ENCODE measurements at regions not wholly inside any gene's neighbourhood (a gene's known extent, or its start where the extent isn't known, plus 50 kb on each side); places are given as distances from the start of the nearest gene placed in this dataset.

- H3K9me3 ChIP-seq: no peaks in the 10 kb centered on the region
- H3K4me3 ChIP-seq: no peak overlapping the region
- DNase-seq: no peak
- intact Hi-C loops (cut with DNase I; ENCODE audit: low total_unique reads): no loop called here
- WGBS, 5 donors: 18 to 34% (median 28%) methylated on average over 1 of the region's 1 CpG
- no peaks in the 10 kb centered on the region for H3K4me1 ChIP-seq
- H3K27ac ChIP-seq: no peak overlapping the region
- H3K36me3 ChIP-seq: no peaks in the 10 kb centered on the region
- H3K27me3 ChIP-seq (replicated peaks in 1 of 7): no peaks in the 10 kb centered on the region
- no peak for TF ChIP-seq POLR2A (IDR thresholded peaks at IDR 0.05)
- TF ChIP-seq, protein P1, sequence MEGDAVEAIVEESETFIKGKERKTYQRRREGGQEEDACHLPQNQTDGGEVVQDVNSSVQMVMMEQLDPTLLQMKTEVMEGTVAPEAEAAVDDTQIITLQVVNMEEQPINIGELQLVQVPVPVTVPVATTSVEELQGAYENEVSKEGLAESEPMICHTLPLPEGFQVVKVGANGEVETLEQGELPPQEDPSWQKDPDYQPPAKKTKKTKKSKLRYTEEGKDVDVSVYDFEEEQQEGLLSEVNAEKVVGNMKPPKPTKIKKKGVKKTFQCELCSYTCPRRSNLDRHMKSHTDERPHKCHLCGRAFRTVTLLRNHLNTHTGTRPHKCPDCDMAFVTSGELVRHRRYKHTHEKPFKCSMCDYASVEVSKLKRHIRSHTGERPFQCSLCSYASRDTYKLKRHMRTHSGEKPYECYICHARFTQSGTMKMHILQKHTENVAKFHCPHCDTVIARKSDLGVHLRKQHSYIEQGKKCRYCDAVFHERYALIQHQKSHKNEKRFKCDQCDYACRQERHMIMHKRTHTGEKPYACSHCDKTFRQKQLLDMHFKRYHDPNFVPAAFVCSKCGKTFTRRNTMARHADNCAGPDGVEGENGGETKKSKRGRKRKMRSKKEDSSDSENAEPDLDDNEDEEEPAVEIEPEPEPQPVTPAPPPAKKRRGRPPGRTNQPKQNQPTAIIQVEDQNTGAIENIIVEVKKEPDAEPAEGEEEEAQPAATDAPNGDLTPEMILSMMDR (IDR thresholded peaks at IDR 0.05 in 8 of 11, conservative IDR thresholded peaks at IDR 0.05 in 3 of 11): no peak
- TF ChIP-seq POLR2AphosphoS5 (IDR thresholded peaks at IDR 0.05): no peak
Measured at GRCh38 chr6:94052749-94053148, 633.4 kb upstream of the EPHA7 start.

DNA sequence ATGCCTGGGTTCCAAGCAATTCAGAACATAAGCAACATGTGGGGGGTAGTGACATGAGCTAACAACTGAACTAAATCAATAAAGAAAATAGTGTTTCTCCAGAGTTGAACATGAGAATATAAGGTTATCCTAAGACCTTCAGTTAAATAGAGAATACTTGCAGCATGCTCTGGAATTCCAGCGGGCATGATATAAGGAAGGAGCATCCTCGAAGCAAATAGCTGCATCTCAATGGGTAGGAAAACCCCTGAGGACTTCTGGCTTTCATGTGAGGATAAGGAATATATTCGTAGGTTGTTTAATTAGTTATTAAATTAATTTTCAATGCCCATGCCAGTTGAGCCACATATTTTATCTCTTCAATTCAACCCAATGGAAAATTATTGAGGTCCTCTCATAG, 631.2 kb upstream of the EPHA7 start:
- no peak for DNase-seq
- intact Hi-C loops (cut with DNase I; ENCODE audit: low total_unique reads): no loop called here

DNA sequence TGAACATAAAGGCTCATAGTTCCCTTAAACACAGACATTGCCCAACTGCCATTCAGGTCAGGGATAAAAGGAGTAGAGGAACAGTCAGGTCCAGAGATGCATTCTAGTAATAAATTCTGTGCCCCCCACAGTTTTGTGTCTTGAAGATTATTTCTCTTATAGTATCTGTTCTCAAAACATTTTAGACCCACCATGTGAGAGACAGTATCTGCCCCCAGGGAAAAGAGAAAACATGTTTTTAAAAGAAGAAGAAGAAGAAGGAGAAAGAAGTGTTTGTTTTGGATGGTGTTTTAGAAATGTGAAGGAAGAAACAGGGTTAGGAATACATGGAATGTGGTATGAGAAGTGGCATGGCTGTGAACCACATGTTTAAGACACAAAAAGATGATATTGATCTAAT, 629.6 kb upstream of the EPHA7 start:
- Histone ChIP-seq H3K4me1 (no peaks in the 10 kb centered on the region), H3K27ac (no peak overlapping the region), H3K36me3 (no peaks in the 10 kb centered on the region), H3K9me3 (no peaks in the 10 kb centered on the region), H3K27me3 (replicated peaks in 1 of 7) (no peaks in the 10 kb centered on the region), H3K4me3 (no peak overlapping the region)
- intact Hi-C loops (cut with DNase I; ENCODE audit: low total_unique reads): no loop called here
- TF ChIP-seq POLR2AphosphoS5 (IDR thresholded peaks at IDR 0.05) (no peak), POLR2A (IDR thresholded peaks at IDR 0.05) (no peak)
- TF ChIP-seq, protein P1 (IDR thresholded peaks at IDR 0.05 in 8 of 11, conservative IDR thresholded peaks at IDR 0.05 in 3 of 11): no peak
- no peak for DNase-seq

More for the DNA sequence above, 631.2 kb upstream of the EPHA7 start:
- no peak for TF ChIP-seq POLR2AphosphoS5 (IDR thresholded peaks at IDR 0.05)
- TF ChIP-seq, protein P1 (IDR thresholded peaks at IDR 0.05 in 8 of 11, conservative IDR thresholded peaks at IDR 0.05 in 3 of 11): no peak
- TF ChIP-seq POLR2A (IDR thresholded peaks at IDR 0.05): no peak
- Histone ChIP-seq H3K27ac (no peak overlapping the region), H3K9me3 (no peaks in the 10 kb centered on the region), H3K4me1 (no peaks in the 10 kb centered on the region), H3K27me3 (replicated peaks in 1 of 7) (no peaks in the 10 kb centered on the region), H3K36me3 (no peaks in the 10 kb centered on the region), H3K4me3 (no peak overlapping the region)
- WGBS, 5 donors: 73 to 93% (median 82%) methylated on average over 3 of the region's 3 CpGs

GRCh38 chr6:94045099-94045829, 625.9 kb upstream of the EPHA7 start:
- intact Hi-C loops (cut with DNase I; ENCODE audit: low total_unique reads): no loop called here
- Histone ChIP-seq H3K4me3 (no peak overlapping the region), H3K4me1 (no peaks in the 10 kb centered on the region), H3K36me3 (no peaks in the 10 kb centered on the region), H3K27ac (no peak overlapping the region), H3K27me3 (replicated peaks in 1 of 7) (no peaks in the 10 kb centered on the region), H3K9me3 (no peaks in the 10 kb centered on the region)
- WGBS, 5 donors: 71 to 81% (median 80%) methylated on average over 12 of the region's 12 CpGs
- no peak for DNase-seq
- TF ChIP-seq, protein P1 (IDR thresholded peaks at IDR 0.05 in 8 of 11, conservative IDR thresholded peaks at IDR 0.05 in 3 of 11): no peak
- no peak for TF ChIP-seq POLR2A (IDR thresholded peaks at IDR 0.05)
- TF ChIP-seq POLR2AphosphoS5 (IDR thresholded peaks at IDR 0.05): no peak
